Activated CD4-positive, alpha-beta T cell treated with anti-CD3 and anti-CD28 coated beads for 1 hour (primary cell): ENCODE measurements at regions not wholly inside any gene's neighbourhood (a gene's known extent, or its start where the extent isn't known, plus 50 kb on each side); places are given as distances from the start of the nearest gene placed in this dataset.
"Not testable (repeated sequence)": the region's sequence is repeated elsewhere in the genome, so short reads cannot be mapped to it uniquely, and the experiment has no call there.

Experiments
- DNase-seq: peaks from one replicate; pipeline ENCODE4 v3.0.0-alpha.2; 2020

DNA sequence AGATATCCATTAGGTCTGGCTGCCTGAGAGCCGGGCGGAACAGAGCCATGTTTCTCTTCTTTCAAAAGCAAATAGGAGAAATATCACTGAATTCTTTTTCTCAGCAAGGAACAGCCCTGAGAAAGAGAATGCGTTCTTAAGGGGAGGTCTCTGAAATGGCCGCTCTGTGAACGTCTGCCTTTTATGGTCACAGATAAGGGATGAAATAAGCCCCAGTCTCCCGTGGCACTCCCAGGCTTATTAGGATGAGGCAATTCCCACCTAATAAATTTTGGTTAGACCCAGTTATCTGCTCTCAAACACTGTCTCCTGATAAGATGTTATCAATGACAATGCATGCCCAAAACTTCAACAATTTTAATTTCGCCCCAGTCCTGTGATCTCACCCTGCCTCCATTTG, 133.4 kb upstream of the KCNJ18 start:
- DNase-seq: not testable (repeated sequence)

DNA sequence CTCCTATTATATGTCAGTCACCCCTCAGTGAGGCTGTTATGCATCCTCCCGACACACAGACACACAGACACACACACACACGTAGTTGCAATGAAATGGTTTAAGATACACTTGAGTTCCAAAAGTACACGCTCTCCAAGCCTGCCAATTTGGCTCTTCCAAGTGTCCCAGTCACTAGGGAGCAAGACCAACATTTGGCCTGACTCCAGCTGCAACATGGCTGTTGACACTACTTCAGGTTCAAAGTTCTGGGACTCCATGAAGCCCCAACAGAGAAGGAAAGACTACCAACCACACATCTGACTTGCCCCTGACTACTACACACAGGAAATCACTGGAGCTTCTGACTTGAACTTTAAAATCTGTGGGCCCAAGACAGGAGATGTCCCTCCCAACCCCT, 128.1 kb upstream of the KCNJ18 start:
- DNase-seq: no peak

DNA sequence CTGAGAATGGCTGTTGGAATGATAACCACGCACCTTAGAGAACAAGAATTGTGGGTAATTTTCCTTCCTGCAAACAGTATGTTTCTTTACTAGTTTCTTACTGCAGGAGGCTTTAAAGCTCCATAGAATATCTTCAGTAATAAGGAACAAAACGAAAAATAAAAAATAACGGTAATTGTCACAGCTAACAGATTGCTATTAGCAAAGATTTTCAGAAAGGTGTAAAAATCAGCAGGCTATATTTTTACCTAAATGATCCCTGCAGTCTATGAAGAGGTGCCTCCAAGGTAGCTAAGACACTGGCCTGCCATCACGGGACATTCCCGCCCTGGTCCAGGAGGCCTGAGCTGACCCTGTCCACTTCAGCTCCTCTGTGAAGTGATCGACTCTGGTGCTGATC, 127.6 kb upstream of the KCNJ18 start:
- not testable (repeated sequence) for DNase-seq

DNA sequence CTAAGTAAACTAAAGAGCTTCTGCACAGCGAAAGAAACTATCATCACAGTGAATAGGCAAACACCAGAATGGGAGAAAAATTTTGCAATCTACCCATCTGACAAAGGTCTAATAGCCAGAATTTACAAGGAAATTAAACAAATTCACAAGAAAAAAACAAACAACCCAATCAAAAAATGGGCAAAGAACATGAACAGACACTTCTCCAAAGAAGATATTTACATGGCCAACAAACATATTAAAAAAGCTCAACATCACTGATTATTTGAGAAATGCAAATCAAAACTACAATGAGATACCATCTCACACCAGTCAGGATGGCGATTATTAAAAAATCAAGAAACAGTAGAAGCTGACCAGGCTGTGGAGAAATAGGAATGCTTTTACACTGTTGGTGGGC, 121.9 kb upstream of the KCNJ18 start:
- not testable (repeated sequence) for DNase-seq

DNA sequence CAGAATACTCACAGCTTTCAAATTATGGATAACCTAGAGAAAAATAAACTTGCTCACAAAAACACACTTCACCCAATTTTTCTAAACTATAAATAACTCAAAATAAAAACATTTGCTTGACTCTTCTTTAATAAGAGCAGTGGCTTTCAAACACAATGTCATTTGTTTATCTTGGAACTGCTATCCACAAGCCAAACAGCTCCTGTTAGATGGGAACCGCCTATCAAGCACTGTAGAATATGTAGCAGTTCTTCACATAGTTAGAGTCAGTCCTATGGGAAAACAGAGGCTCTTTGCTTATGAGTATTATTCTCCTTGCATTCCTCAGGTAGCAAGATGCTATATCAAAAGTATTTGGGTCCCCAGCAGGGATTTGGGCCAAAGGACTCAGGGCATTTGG, 120.2 kb upstream of the KCNJ18 start:
- DNase-seq: not testable (repeated sequence)

DNA sequence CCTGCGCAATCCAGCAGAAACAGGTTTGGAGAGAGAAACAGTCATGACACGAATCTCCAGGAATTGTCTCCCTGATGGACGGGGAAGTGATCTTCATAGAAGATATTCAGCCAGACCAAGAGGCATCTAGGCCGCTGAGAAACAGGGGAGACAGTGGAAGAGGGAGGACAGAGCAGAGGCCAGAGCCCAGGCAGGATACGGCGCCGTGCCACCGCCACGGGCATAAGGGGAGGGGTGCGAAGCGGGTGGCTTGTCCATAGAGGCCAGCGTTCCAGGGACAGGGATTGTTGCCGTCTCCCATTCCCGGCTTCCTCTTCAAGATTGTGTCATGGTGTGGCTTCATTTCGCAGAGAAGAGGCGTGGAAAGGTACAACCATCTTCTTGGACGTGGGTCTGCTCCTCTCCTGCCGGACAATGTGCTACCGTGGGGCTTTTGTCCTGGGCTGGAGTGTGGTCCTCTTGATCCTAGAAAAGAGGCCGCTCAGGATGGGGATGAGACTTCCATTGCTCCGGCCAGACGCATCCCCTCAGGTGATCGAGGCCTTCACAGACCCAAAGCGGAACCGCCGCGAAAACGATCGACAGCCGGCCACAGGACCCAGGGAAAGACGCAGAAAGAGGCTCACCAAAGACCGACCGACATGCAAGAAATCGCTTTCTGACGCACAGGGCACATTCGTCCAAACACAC, 118.9 kb upstream of the KCNJ18 start:
- DNase-seq: not testable (repeated sequence)

DNA sequence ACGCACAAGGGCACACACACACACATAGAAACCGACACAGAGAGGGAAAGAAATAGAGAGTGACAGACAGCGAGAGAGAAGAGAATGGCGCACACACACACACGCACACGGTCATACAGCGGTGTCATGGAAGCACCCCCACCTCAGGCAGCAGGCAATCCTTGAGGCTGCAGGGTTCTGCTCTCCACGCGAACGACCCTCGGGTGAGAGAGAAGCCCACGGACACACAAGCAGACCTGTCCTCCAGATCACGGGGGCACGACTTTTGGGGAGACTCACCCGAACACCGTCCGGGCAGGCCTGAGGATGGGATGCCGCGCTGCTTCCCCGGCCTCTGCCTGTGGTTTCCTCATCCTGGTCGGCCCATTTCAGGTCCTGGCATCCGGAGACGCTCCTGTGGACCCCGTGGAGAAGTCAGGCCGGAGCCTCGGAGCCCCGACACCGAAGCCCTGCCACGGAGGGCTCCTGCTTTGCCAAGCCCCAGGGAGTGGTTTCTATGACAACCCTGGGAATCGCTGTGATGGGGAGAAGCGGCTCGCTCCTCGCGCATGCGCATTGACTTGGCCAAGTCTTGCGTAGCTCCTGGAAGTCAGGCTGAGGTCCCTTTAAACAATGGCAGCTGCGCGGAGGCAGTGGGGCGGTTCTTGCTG, 118.2 kb upstream of the KCNJ18 start:
- DNase-seq: peak; percentile 38

DNA sequence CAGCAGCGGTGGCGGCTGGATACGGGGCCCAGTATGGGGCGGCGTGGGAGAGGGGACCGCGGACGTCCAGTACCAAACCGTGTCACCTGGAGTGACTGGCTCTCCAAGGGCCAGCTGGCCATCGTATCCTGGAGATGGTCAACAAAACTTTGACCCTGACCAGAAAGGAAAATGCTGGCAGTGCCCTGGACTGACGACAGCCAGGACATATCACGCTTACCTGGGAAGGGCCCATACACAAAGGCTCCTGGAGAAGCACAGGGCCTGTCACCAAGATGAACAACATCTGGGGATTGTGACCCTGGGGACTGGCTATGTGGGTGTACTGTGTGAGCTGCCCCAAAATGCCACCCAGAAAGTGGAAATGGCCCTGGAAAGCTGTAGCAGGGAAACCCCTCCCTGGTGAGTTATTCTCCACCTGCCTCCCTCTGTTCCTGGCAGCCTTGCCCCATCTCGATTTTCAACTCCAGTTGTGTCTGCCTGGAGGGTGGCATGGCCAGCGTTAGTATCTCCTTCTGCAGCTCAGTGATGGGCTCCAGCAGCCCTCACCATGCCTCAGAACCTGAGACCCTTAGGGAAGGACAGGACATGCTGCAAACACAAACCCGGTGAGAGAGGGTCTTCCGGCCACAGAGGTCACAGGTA, 117.6 kb upstream of the KCNJ18 start:
- not testable (repeated sequence) for DNase-seq

DNA sequence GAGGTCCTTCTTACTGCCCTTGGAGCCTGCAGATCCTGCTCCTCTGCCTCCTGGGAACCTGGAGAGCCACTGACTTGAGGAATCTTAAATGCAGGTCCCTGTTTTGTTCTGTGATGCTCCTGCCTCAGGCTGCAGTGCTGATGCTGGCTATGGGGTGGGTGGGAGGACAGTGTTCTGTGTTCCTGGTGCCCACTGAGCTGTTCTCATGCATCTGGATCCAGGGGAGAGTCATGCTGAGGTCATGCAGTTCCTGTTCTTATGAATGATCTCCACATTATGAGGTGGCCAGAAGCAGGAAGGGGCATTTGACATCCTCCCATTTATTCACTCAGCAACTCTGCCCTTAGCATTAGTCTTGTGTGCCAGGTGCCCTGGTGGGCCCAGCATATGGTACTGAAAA, 113.5 kb upstream of the KCNJ18 start:
- not testable (repeated sequence) for DNase-seq

DNA sequence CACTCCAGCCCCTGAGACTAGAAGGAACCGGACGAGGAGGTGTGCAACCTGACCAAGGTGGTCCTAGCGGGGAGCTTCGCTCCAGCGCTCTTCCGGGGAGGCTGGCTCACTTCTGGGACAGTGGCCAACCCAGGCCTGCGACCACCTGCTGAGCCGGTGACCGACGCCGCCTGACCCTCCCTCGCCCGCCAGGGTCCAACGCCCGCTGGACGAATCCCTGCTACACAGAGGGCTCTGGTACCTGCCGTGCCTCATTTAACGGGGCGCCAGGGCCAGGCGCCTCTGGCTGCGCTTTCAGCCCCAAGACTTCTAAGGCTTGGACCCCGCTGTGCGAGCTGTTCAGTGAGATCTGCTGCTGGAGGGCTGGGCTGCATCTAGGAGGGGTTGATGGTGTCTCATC, 99.5 kb upstream of the KCNJ18 start:
- DNase-seq: no peak

DNA sequence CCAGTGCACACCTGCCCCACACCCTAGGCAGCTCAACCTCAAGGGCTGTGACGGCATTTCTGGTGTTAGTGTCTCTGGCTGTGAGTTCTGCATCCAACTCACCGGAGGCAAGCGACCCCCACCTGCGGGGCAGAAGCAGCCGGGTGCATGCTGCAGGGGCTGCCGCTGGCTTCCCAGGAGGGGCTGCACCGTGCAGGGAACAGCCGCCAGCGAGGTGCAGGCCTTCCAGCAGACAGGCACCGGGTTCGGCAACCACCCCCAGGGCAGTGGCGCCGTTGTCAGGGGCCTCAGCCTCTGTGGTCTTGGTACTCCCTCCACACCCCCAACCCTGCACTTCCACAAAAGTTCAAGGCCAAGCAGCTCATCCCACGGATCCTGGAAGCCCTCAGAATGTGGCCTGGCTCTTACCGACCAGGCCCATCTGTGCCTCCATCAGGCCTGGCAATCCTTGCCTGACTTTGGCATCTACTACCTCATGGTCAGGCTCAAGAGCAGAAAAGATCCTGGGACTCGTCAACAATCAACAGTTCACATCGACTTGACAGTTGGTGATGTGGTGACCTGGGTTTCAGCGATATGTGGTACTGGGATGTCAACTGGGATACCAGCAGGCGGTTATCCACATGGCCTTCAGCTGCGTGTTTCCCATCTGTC, 98.7 kb upstream of the KCNJ18 start:
- not testable (repeated sequence) for DNase-seq

DNA sequence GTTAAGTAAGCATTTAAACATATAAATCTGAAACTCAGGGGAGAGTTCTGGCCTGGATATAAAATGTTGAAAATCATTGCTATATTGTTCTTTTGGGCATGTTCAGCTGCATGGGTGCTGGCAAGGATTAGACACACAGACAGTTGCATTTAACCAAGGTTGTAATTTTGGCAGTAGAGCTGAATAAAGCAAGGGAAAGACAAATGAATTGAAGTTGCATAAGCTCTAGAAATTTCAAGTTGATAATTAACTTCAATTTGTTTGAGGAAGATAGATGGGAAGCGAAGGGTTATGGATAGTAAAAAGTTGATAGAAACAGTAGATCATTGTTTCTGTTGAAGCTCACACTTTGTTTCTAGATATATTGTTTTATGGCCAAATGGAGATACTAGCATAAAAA, 97.2 kb upstream of the KCNJ18 start:
- DNase-seq: no peak

DNA sequence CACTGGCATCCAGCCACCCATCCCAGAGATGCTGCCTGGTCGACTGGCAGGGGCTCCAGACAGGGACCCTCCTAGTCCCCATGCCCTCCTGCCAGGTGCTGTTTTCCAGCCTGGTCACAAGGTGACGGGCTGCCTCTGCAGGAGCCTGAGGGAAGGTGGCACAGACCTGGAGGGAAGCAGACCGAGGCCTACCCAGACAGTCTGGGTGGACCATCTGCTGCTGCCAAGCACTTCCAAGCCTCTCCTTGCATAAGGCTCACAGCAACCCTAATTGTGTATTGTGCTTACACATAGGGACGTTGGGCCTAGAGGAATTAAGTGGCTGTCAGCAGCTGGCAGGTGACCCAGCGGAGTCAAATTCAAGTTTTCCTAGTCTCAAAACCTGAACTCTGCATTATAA, 90.1 kb upstream of the KCNJ18 start:
- DNase-seq: no peak

DNA sequence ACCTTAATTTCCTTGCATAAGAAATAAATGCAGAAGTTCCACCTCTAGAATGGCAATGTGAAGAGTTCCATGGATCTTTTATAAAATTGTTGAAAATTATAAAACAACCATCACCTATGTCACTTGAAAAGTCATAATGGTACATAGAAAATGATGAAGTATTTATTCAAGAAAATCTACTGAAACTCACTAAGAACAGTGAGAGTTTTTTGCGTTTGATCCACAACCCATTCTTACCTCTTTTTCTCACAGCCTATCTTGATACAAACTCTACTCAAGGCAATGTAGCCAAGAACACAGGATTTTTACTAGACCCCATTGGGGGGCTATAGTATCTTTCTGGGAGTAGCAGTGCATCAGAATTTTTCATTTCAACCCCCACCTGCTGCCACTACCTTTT, 89.0 kb upstream of the KCNJ18 start:
- not testable (repeated sequence) for DNase-seq

DNA sequence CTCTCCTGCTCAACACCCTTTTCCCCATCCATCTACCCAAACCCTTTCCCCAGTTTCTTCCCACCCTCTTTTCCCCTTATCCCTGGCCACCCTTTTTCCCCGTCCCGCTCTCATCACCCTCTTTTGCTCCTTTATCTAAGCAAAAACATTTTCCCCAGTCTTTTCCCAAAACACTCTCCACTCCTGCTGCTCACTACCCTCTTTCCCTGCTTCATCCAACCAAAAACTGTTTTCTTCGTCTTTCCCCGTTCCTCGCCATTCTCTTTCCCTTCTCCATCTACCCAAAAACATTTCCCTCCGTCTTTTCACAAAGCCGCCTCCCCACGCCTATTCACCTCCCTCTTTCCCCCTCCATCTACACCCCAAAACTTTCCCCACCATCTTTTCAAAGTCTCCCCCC, 80.9 kb upstream of the KCNJ18 start:
- not testable (repeated sequence) for DNase-seq

DNA sequence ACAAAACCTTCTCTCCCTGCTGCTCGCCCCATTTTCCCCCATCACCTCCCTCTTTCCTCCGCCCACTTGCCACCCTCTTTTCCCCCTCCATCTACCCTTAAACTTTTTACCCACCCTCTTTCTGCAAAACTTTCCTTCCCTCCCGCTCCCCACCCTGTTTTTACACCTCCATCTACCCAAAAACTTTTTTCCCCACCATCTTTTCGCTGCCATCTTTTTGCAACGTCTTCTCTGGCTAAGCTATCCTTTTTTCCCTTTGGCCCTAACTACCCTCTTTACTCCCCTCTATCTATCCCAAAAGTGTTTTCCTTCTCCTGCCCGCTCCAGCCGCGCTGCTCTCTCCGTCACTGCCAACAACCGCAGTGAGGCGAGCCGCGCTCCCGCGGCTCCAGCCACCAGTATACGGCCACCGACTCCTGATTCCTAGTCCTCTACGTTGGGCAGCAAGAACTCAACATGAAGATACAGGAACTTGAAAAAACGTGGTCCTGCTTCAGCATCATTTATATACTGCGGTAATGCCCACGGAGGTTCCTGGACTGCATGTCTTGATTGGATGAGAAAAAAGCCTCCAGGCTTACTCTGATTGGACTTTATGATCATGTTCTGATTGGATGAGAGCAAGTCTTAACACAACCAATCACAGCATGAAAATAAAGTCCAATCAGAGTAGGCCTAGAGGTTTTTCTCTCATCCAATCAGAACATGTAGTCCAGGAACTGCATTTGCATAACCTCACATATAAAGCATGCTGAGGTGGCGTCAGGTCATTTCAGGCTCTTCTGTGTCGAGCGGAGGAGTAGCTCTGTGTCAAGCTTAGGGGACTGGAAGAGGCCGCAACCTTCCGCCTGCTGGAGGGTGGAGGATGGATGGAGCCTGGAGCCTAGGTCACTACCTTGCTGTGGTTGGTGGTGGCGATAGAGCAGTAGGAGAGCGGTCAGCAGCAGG, 79.9 kb upstream of the KCNJ18 start:
- not testable (repeated sequence) for DNase-seq

DNA sequence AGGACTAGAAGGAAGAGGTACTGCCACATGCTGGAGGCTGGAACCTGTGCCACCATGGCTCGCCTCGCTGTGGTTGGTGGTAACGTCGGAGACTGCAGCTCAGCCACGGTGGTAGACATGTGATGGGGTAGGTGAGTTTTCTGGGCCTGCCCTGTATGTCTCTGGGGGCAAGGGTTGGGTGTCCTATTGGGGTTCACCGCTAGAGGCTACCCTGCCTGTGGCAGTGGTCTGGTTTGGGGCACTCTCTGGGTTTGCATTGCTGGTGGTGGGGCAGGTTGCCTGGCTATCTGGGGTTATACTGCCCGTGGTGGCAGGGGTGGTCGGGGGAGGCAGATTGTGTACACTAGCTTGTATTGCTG, 79.3 kb upstream of the KCNJ18 start:
- no peak for DNase-seq

DNA sequence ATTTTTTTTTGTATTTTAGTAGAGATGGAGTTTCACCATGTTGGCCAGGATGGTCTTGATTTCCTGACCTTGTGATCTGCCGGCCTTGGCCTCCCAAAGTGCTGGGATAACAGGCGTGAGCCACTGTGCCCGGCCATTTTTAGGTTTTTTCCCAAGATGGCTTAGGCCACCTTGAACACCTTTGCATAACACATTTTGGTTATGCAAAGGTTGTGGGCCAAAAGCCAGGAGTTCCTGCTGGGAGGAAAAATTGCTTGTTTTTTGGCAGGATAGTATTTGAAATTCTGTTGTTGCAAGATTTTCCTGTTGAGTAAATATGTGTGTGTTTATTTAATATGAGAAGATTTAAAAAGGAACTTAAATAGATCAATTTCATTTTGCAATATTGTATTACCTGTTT, 65.3 kb upstream of the KCNJ18 start:
- not testable (repeated sequence) for DNase-seq
